Neuronal stem cell (in vitro differentiated cells): ENCODE measurements at regions not wholly inside any gene's neighbourhood (a gene's known extent, or its start where the extent isn't known, plus 50 kb on each side); places are given as distances from the start of the nearest gene placed in this dataset.
"Not testable (repeated sequence)": the region's sequence is repeated elsewhere in the genome, so short reads cannot be mapped to it uniquely, and the experiment has no call there.

Experiments used
- DNase-seq: peaks from one replicate; pipeline ENCODE4 v3.0.0-alpha.2; 2013; ENCODE audit warnings: low spot score
- H2AFZ ChIP-seq: one replicate; pipeline ENCODE4 v1.6.1; 2013; ENCODE audit warnings: mild to moderate bottlenecking, low read length, inconsistent platforms
- H2AK5ac ChIP-seq: 2 replicates; pipeline ENCODE4 v1.6.1; 2013; ENCODE audit warnings: low read depth, mild to moderate bottlenecking, inconsistent platforms, low read length, moderate library complexity, mixed read lengths
- H2BK120ac ChIP-seq: 2 replicates; pipeline ENCODE4 v1.6.1; 2013; ENCODE audit warnings: low read depth, mild to moderate bottlenecking, inconsistent platforms, low read length, moderate library complexity, mixed read lengths
- H2BK12ac ChIP-seq: one replicate; pipeline ENCODE4 v1.6.1; 2013; ENCODE audit warnings: low read length, inconsistent platforms
- H2BK15ac ChIP-seq: 2 replicates; pipeline ENCODE4 v1.6.1; 2013; ENCODE audit warnings: mild to moderate bottlenecking, low read length, inconsistent platforms, mixed read lengths
- H2BK5ac ChIP-seq: one replicate; pipeline ENCODE4 v1.6.1; 2013; ENCODE audit warnings: inconsistent platforms, mild to moderate bottlenecking, low read length, moderate library complexity
- H3K14ac ChIP-seq: one replicate; pipeline ENCODE4 v1.6.1; 2013; ENCODE audit warnings: low read length, inconsistent platforms
- H3K18ac ChIP-seq: 2 replicates; pipeline ENCODE4 v1.6.1; 2013; ENCODE audit warnings: low read length, inconsistent platforms
- H3K23ac ChIP-seq: 2 replicates; pipeline ENCODE4 v1.6.1; 2013; ENCODE audit warnings: low read depth, mild to moderate bottlenecking, mixed read lengths, low read length, inconsistent platforms; ENCODE audit not compliant: poor library complexity
- H3K27ac ChIP-seq: replicated peaks from 3 replicates; pipeline ENCODE4 v1.5.1; 2013; ENCODE audit warnings: low read length, inconsistent platforms
- H3K27me3 ChIP-seq, 3 experiments: 2 replicates each; pipeline ENCODE4 v1.6.1; 2013; ENCODE audit warnings: low read length in 3 of 3, mild to moderate bottlenecking in 2 of 3, inconsistent platforms in 1 of 3, low read depth in 1 of 3, mixed read lengths in 1 of 3, moderate library complexity in 1 of 3; ENCODE audit not compliant: control insufficient read depth in 3 of 3, insufficient read depth in 3 of 3
- H3K36me3 ChIP-seq, 2 donors: replicated peaks in 1 of 2; 2 replicates each; pipeline ENCODE4 v1.6.1; 2013; ENCODE audit warnings: low read length in 2 of 2; ENCODE audit not compliant: control insufficient read depth in 2 of 2, insufficient read depth in 2 of 2
- H3K4ac ChIP-seq: 2 replicates; pipeline ENCODE4 v1.6.1; 2013; ENCODE audit warnings: inconsistent platforms, mild to moderate bottlenecking, low read length, moderate library complexity
- H3K4me1 ChIP-seq, 2 donors: 1 replicate in 1 of 2; 2 replicates in 1 of 2; pipeline ENCODE4 v1.6.1; 2013; ENCODE audit warnings: low read length in 2 of 2, low read depth in 1 of 2; ENCODE audit not compliant: control insufficient read depth in 2 of 2, insufficient read depth in 1 of 2
- H3K4me2 ChIP-seq: one replicate; pipeline ENCODE4 v1.6.1; 2013; ENCODE audit warnings: mild to moderate bottlenecking, low read length, inconsistent platforms; ENCODE audit not compliant: insufficient read depth, poor library complexity, severe bottlenecking
- H3K4me3 ChIP-seq, 2 donors: 2 replicates each; pipeline ENCODE4 v1.5.1; 2013; ENCODE audit warnings: low read length in 2 of 2, mild to moderate bottlenecking in 2 of 2, inconsistent platforms in 1 of 2, moderate library complexity in 1 of 2
- H3K79me1 ChIP-seq: one replicate; pipeline ENCODE4 v1.6.1; 2013; ENCODE audit warnings: low read depth, mild to moderate bottlenecking, inconsistent platforms, low read length, moderate library complexity
- H3K9ac ChIP-seq: one replicate; pipeline ENCODE4 v1.6.1; 2013; ENCODE audit warnings: mild to moderate bottlenecking, low read depth, low read length, inconsistent platforms; ENCODE audit not compliant: poor library complexity
- H3K9me3 ChIP-seq, 2 donors: replicated peaks in 1 of 2; 2 replicates each; pipeline versions ENCODE3 to v1.6.1; 2013; ENCODE audit warnings: low read length in 2 of 2, mild to moderate bottlenecking in 2 of 2, inconsistent platforms in 1 of 2, low read depth in 1 of 2, mixed read lengths in 1 of 2, moderate library complexity in 1 of 2; ENCODE audit not compliant: control insufficient read depth in 2 of 2, insufficient read depth in 1 of 2
- H4K8ac ChIP-seq: one replicate; pipeline ENCODE4 v1.6.1; 2013; ENCODE audit warnings: low read depth, mild to moderate bottlenecking, inconsistent platforms, low read length, moderate library complexity
- H4K91ac ChIP-seq: one replicate; pipeline ENCODE4 v1.6.1; 2013; ENCODE audit warnings: low read length, low read depth, mild to moderate bottlenecking, inconsistent platforms; ENCODE audit not compliant: poor library complexity
- WGBS, 2 donors: extraction: QIAGEN DNeasy Blood & Tissue Kit; methylation state at CpG; one replicate each; pipeline ENCODE4 v1.1.7; 2013; ENCODE audit warnings: missing lambda C conversion rate in 2 of 2, mixed read lengths in 1 of 2; ENCODE audit not compliant: insufficient read length in 2 of 2, insufficient replicate concordance in 1 of 2; ENCODE audit errors: extremely low coverage in 2 of 2; 5-methylcytosine and 5-hydroxymethylcytosine counted together

GRCh38 chr6:141513830-141514229, 618.9 kb upstream of the GJE1 start:
- no peak overlapping the region for H4K91ac ChIP-seq
- no peak overlapping the region for H4K8ac ChIP-seq
- no peaks in the 10 kb centered on the region for H3K4me1 ChIP-seq
- no peaks in the 10 kb centered on the region for H3K9me3 ChIP-seq
- no peaks in the 10 kb centered on the region for H3K27me3 ChIP-seq
- H3K36me3 ChIP-seq = no peaks in the 10 kb centered on the region
- H3K23ac ChIP-seq = no peak overlapping the region
- H2BK15ac ChIP-seq = no peak overlapping the region
- no peak overlapping the region for H2BK12ac ChIP-seq
- no peak overlapping the region for H3K27ac ChIP-seq
- no peak for DNase-seq
- H2BK120ac ChIP-seq = no peak overlapping the region
- H3K14ac ChIP-seq = no peak overlapping the region
- no peak overlapping the region for H3K4me3 ChIP-seq
- H2BK5ac ChIP-seq = no peak overlapping the region
- no peak overlapping the region for H3K18ac ChIP-seq
- no peak overlapping the region for H3K4ac ChIP-seq
- no peak overlapping the region for H2AK5ac ChIP-seq
- no CpG with 5 or more reads among the region's 1 CpG for WGBS, 2 donors
- no peak overlapping the region for H3K9ac ChIP-seq
- no peak overlapping the region for H3K4me2 ChIP-seq
- no peaks in the 10 kb centered on the region for H3K79me1 ChIP-seq
- no peak overlapping the region for H2AFZ ChIP-seq

GRCh38 chr6:141510803-141511202, 621.9 kb upstream of the GJE1 start:
- no peak overlapping the region for H3K18ac ChIP-seq
- H4K8ac ChIP-seq = no peak overlapping the region
- H3K9ac ChIP-seq = no peak overlapping the region
- no peak overlapping the region for H2BK12ac ChIP-seq
- no peak overlapping the region for H2BK5ac ChIP-seq
- no peak overlapping the region for H3K23ac ChIP-seq
- H3K36me3 ChIP-seq = no peaks in the 10 kb centered on the region
- no peak overlapping the region for H2BK15ac ChIP-seq
- no peak overlapping the region for H4K91ac ChIP-seq
- no peaks in the 10 kb centered on the region for H3K27me3 ChIP-seq
- H3K4ac ChIP-seq = no peak overlapping the region
- no peak overlapping the region for H3K4me2 ChIP-seq
- H3K27ac ChIP-seq = no peak overlapping the region
- H3K4me1 ChIP-seq = no peaks in the 10 kb centered on the region
- H3K9me3 ChIP-seq = peaks cover 2 to 3% of the 10 kb centered on the region in 2 donors
- no peaks in the 10 kb centered on the region for H3K79me1 ChIP-seq
- H2AFZ ChIP-seq = no peak overlapping the region
- no peak overlapping the region for H3K14ac ChIP-seq
- no peak for DNase-seq
- H2BK120ac ChIP-seq = no peak overlapping the region
- no peak overlapping the region for H3K4me3 ChIP-seq
- no peak overlapping the region for H2AK5ac ChIP-seq

- not testable (repeated sequence) for H3K9ac ChIP-seq, H3K4ac ChIP-seq, H3K27me3 ChIP-seq, H3K79me1 ChIP-seq, H3K27ac ChIP-seq, H2BK5ac ChIP-seq, H2BK120ac ChIP-seq, H2BK12ac ChIP-seq, H4K8ac ChIP-seq, H4K91ac ChIP-seq, H3K4me3 ChIP-seq, DNase-seq, H3K36me3 ChIP-seq, H3K14ac ChIP-seq, H3K18ac ChIP-seq, H2AFZ ChIP-seq, H2BK15ac ChIP-seq, H3K23ac ChIP-seq, H3K4me2 ChIP-seq, H3K4me1 ChIP-seq, H2AK5ac ChIP-seq
- WGBS, 2 donors = no CpG with 5 or more reads among the region's 1 CpG
- H3K9me3 ChIP-seq = peaks cover 4 to 13% of the 10 kb centered on the region in 2 donors
These were observed 626.7 kb upstream of the GJE1 start for GRCh38 chr6:141506062-141506461.

- H4K91ac ChIP-seq, H2BK120ac ChIP-seq, H2BK15ac ChIP-seq, H3K4ac ChIP-seq, H3K27ac ChIP-seq, H3K4me1 ChIP-seq, H2BK5ac ChIP-seq, H3K4me2 ChIP-seq, H3K4me3 ChIP-seq, H3K27me3 ChIP-seq, H3K36me3 ChIP-seq, H3K9ac ChIP-seq, H3K23ac ChIP-seq, H3K79me1 ChIP-seq, H2AFZ ChIP-seq, H2BK12ac ChIP-seq, H3K14ac ChIP-seq, H4K8ac ChIP-seq, DNase-seq, H3K18ac ChIP-seq, H2AK5ac ChIP-seq: not testable (repeated sequence)
- H3K9me3 ChIP-seq = peaks cover 4 to 13% of the 10 kb centered on the region in 2 donors
- no CpG with 5 or more reads among the region's 1 CpG for WGBS, 2 donors
These were observed 628.4 kb upstream of the GJE1 start for GRCh38 chr6:141504318-141504717.
